GM13977 (cell line): ENCODE measurements at regions not wholly inside any gene's neighbourhood (a gene's known extent, or its start where the extent isn't known, plus 50 kb on each side); places are given as distances from the start of the nearest gene placed in this dataset.

ENCODE experiments used
- DNase-seq: peaks from one replicate; pipeline ENCODE4 v3.0.0; 2012; ENCODE audit warnings: low spot score
- CTCF ChIP-seq: IDR thresholded peaks from 2 replicates; pipeline ENCODE4 v1.5.1; 2012; ENCODE audit warnings: mild to moderate bottlenecking, control low read depth; ENCODE audit not compliant: insufficient read depth; ENCODE audit errors: extremely low read depth, missing control alignments
- in situ Hi-C: fragments of 300-500 bp; cut with MboI; formaldehyde crosslinking; loops from one replicate; pipeline ENCODE4 v1.12.0; 2022; ENCODE audit warnings: low sequenced_read_pairs, low pct_unique_long_range_greater_than_20kb, mixed read lengths, inconsistent platforms; ENCODE audit not compliant: unreplicated experiment

DNA sequence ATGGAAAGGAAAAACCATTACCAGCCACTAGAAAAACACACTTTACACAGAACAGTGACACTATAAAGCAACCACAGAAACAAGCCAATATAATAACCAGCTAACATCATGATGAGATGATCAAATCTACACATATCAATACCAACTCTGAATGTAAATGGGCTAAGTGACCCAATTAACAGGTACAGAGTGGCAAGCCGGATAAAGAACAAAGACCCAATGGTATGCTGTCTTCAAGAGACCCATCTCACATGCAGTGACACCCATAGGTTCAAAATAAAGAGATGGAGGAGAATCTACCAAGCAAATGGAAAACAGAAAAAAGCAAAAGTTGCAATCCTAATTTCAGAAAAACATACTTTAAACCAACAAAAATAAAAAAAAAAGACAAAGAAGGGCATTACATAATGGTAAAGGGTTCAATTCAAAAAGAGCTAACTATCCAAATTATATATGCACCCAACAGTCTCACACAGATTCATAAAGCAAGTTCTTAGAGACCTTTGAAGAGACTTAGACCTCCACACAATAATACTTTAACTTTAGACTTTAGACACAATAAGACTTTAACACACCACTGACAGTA is 160.3 kb upstream of the TMEM45B start:
- in situ Hi-C loops, result no loop called here
- DNase-seq, result no peak
- TF ChIP-seq CTCF, result no peak

DNA sequence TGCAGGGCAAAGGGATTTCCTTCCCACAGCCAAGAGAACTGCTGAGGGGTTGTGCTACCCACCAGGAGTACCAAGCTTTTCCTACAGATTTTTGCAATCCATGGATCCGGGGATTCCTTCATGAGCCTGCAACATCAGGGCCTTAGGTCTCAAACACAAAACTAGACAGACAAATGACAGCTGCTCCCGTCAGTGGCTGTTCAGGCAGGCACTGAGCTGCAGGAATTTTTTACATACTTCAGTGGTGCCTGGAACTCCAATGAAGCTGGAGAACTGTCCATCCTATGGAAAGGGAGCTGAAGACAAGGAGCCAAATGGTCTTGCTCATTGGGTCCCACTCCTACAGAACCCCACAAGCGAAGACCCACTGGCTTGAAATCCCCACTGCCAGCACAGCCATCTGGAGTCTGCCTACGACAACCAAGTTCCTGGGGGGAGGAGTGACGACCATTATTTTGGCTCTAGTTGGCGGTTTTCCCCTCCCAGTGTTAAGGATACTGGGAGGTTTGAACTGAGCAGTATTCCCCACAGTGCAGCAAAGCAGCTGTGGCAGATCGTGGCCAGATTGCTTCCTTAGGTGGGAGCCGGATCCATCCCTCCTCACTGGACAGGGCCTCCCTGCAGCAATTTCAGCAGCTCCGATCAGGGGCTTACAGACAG is 157.7 kb upstream of the TMEM45B start:
- in situ Hi-C loops, result no loop called here

DNA sequence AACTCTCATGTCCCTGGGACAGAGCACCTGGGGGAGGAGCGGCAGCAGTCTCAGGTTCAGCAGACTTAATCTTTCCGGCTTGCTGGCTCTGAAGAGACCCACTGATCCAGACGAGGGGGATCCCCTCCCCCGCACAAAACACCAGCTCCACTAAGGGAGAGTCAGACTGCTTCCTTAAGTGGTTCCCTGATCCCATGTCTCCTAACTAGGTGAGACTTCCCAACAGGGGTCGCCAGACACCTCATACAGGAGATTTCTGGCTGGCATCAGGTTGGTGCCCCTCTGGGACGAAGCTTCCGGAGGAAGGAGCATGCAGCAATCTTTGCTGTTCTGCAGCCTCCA is 157.2 kb upstream of the TMEM45B start:
- DNase-seq, result no peak
- in situ Hi-C loops, result no loop called here
- TF ChIP-seq CTCF, result no peak

More for the DNA sequence above, 157.7 kb upstream of the TMEM45B start:
- DNase-seq, result no peak
- no peak for TF ChIP-seq CTCF

- DNase-seq, result no peak
- in situ Hi-C loops, result no loop called here
- TF ChIP-seq CTCF, result no peak
Measured at GRCh38 chr11:129680907-129681306, 134.7 kb upstream of the TMEM45B start.

- in situ Hi-C loops, result no loop called here
- TF ChIP-seq CTCF, result no peak
- DNase-seq, result no peak
Measured at GRCh38 chr11:129681344-129682114, 134.1 kb upstream of the TMEM45B start.

DNA sequence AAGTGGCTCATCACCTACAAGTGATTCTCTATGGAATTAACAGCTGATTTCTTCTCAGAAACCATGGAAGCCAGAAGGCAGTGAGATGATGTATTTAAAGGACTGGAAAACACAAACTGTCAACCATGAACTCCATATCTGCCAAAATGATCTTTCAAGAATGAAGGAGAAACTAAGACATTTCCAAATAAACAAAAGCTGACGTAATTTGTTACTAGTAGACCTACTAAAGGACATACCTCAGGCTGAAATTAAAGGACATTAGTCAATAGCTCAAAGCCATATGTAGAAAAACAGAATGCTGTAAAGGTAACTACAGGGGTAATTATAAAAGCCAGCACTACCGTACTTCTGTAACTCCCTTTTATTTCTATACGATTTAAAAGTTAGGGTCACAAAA is 129.4 kb upstream of the TMEM45B start:
- no peak for TF ChIP-seq CTCF
- in situ Hi-C loops, result no loop called here
- no peak for DNase-seq
